ENCODE measurements at regions not wholly inside any gene's neighbourhood (a gene's known extent, or its start where the extent isn't known, plus 50 kb on each side); places are given as distances from the start of the nearest gene placed in this dataset.

GRCh38 chr9:105912157-105912862, 218.0 kb downstream of the TMEM38B start:
- DNase-seq (ENCODE audit: extremely low read depth, low read depth, low spot score) = no peak

DNA sequence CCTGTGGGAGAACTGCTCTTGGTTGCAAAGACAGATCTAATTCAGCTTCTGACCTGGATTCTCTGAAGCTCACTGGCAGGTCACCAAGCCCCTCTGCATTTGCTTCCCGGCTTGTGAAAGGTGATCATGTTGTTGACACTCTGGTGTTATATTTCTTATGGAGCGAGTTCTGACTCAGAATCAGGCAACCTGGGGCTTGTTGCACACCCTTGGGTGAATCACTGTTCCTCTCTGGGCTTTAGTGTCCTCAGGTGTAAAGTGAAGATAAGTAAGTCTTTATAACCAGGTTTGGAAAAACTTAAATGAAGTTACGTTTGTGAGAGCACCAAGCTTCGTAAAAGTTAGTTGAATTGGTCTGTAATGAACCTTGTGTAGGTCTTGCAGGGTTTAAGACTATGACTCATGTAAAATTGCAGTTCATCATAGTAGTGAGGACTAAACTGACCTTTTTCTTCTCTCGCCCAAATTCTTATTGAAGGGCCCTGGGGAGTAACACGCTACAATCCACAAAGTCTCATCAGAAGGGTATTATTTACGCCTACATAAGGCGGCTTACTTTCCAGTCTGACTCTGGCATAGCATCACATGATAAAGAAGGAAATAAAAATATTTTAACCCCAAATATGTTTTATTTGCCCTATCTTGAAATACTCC, 218.6 kb downstream of the TMEM38B start:
- no peak for DNase-seq (ENCODE audit: extremely low read depth, low read depth, low spot score)

- no peak for DNase-seq (ENCODE audit: extremely low read depth, low read depth, low spot score)
Measured at GRCh38 chr9:105921057-105921726, 226.9 kb downstream of the TMEM38B start.

DNA sequence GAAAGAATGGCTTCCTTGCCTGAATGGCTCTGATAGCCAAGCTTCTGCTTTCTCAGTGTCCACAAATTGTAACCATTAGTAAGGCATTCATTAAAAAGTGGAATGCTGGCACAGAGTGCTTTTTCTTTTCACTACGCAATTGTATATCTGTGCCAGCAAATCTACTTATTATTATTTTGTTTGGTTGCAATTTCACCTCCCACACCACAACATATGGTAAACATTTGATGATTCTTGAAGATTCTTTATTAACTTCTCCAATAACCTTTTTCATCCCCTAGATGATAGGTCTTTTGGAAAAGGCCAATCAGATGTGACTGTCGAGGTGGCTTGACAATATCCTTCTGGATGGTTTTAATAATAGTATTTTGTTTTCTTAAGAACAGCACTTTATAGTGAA, 234.1 kb downstream of the TMEM38B start:
- DNase-seq (ENCODE audit: extremely low read depth, low read depth, low spot score) = no peak

GRCh38 chr9:105930011-105930627, 235.8 kb downstream of the TMEM38B start:
- no peak for DNase-seq (ENCODE audit: extremely low read depth, low read depth, low spot score)

DNA sequence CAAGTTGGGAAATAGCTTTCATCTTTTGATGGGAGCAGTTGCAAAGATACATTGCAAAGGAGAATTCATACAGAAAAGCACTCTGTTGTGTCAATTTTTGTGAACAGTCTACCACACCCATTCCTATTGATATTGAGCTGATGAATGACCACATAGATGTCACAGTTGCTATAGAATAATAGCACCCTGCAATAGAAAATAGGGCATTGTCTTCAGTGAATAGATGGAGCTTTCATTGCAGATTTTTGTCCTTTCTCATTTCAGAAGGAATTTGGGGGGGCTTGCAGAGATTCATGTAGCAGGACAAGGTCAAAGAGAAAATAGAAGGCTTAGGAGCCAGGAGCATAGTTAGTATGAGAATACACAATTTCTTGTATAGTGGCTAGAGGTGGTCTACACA, 237.9 kb downstream of the TMEM38B start:
- DNase-seq (ENCODE audit: extremely low read depth, low read depth, low spot score) = no peak

GRCh38 chr9:105950448-105950847, 256.1 kb downstream of the TMEM38B start:
- no peak for DNase-seq (ENCODE audit: extremely low read depth, low read depth, low spot score)

GRCh38 chr9:105950894-105951293, 256.6 kb downstream of the TMEM38B start:
- DNase-seq (ENCODE audit: extremely low read depth, low read depth, low spot score) = no peak

- no peak for DNase-seq (ENCODE audit: extremely low read depth, low read depth, low spot score)
Measured at GRCh38 chr9:105954517-105954916, 260.2 kb downstream of the TMEM38B start.

DNA sequence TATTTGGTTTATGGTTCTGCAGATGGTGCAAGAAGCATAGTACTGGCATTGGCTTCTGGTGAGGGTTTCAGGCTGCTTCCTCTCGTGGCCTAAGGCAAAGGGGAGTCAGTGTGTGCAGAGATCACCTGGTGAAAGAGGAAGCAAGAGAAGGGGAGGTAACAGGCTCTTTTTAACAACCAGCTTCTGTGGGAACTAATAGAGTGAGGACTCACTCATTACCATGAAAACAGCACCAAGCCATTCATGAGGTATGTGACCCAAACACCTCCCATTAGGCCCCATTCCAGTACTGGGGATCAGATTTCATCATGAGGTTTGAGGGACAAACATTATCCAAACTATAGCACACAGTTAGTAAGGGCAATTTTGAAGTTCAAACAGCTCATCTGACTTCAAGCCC, 263.5 kb downstream of the TMEM38B start:
- DNase-seq (ENCODE audit: extremely low read depth, low read depth, low spot score) = no peak

DNA sequence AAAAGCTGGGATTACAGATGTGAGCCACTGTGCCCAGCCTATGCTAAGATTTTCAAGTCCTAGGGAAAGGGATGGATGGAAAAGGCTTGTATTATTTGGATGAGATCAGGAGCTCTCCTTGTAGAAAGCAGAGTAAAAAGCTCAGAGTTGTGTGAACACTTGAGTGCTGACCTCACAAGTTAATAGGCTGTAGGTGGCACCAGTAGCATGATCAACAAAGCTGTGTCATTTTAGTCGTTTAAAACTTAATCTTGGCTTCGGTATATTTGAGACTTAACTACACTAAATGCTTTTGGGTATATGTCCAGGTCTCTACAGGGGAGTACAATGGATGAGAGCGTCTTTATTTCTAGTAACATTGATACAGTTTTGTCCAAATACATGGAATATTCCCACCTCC, 264.2 kb downstream of the TMEM38B start:
- no peak for DNase-seq (ENCODE audit: extremely low read depth, low read depth, low spot score)

DNA sequence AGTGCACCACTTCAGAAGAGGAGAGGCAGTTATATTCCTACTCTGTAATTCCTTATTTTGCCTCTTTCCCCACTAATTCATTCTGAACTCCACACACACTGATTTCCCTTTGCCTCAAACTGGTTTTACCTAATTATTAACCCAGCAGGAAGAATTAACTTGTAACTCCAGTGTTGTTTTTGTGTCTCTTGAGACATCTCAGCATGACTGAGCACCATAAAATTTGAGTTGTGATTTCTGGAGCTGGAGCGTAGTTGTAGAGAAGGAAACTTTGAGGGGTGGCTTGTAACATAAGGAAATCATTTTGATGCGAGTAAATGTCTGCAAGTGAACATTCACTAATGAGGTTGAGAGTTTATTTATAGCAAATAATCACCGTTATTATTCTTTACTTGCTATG, 265.2 kb downstream of the TMEM38B start:
- no peak for DNase-seq (ENCODE audit: extremely low read depth, low read depth, low spot score)

DNA sequence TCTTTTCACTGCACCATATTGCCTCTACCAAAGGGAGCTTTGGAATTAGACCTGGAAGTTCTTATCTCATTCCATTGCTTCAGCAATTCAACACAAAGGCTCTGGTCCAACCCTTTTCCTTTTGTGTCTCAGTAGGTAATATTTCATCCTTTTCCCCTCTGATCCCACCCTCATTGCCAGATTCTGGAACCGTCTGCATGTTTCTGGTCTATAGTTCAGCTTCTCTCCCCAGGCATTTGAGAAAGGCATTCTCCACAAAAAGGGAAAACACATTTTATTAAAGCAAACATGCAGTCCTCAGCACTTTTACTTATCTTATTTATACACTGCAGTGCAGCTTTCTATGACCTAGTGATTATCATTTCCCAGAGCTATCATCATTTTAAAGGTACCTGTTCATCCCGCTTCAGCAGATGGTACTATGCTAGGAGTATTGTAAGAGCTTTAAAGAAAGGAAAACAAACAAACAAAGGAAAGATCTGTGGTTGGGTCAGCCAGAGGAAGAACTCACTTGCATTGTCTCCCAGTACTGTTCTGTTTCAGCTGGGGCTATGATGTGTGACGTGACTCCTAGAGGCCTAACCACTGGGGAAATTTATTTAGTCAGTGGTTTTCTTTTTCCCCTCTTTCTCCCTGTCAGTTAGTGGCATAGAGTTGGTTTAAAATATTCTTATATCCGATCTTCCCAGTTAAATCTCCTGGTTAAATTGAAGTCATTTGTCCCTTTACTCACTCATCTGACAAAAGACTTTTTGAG, 269.2 kb downstream of the TMEM38B start:
- no peak for DNase-seq (ENCODE audit: extremely low read depth, low read depth, low spot score)

DNA sequence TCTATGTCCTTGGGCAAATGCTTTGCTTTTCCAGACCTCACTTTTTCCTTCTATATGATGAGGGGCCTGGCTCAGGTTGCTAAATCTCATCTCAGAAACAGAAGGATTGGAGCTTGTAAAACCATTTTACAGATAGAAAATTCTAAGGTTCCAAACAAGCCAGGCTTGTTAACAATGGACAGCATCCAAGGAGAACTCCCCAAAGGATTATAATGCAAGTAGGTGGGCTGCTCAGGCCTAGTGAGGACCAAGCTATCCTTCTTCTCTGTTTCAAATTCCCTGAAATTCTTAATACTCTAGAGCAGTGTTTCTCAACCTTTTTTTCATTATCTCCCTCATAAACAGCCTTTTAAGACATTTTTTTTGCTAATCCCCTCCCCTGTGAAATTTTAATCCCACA, 269.8 kb downstream of the TMEM38B start:
- no peak for DNase-seq (ENCODE audit: extremely low read depth, low read depth, low spot score)

DNA sequence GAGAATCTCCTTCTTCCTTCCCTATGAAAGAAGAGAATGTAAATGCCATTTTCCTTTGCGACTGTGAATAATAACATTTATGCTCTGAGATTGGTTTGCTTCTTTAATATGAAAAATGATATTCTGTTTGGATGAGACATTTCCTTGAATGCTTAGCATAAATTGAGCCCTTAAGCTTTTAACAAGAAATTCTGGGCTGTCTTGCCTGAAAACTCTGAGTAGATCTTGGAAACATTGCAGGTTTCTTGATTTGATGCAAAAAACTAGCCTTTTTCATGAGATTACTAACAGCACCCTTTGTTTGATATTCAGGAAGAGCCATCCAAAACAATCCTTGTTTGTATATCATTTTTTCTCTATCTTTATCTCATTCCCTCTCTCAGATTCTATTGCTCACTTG, 272.5 kb downstream of the TMEM38B start:
- no peak for DNase-seq (ENCODE audit: extremely low read depth, low read depth, low spot score)

DNA sequence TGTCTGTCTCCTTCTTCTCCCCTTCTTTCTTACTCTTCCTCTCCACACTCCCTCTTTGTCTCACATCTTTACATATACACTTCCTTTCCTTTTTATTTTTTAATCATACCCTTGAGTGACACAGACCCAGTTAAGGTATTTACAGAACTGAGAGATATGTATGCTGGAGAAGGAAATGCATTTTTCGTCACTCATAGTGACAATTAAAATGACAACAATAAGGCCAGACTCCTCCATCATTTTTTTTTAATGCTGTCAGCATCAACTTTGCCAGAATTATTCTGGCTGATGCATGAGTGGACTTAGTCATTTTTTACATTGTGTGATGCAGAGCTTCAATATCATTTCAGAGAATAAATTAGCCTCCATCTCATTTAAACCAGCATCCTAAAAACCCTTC, 272.9 kb downstream of the TMEM38B start:
- DNase-seq (ENCODE audit: extremely low read depth, low read depth, low spot score) = no peak

- no peak for DNase-seq (ENCODE audit: extremely low read depth, low read depth, low spot score)
Measured at GRCh38 chr9:105967797-105968196, 273.5 kb downstream of the TMEM38B start.

- no peak for DNase-seq (ENCODE audit: extremely low read depth, low read depth, low spot score)
Measured at GRCh38 chr9:105968811-105969466, 274.6 kb downstream of the TMEM38B start.

- no peak for DNase-seq (ENCODE audit: extremely low read depth, low read depth, low spot score)
Measured at GRCh38 chr9:105969636-105970035, 275.3 kb downstream of the TMEM38B start.

- no peak for DNase-seq (ENCODE audit: extremely low read depth, low read depth, low spot score)
Measured at GRCh38 chr9:105971986-105972385, 277.6 kb downstream of the TMEM38B start.
